GM12864 (cell line): ENCODE measurements at regions not wholly inside any gene's neighbourhood (a gene's known extent, or its start where the extent isn't known, plus 50 kb on each side); places are given as distances from the start of the nearest gene placed in this dataset.
"Not testable (repeated sequence)": the region's sequence is repeated elsewhere in the genome, so short reads cannot be mapped to it uniquely, and the experiment has no call there.

ENCODE experiments used
- DNase-seq: peaks from one replicate; pipeline ENCODE4 v3.0.0-alpha.2; 2011; ENCODE audit warnings: low read depth
- H3K4me3 ChIP-seq: 2 replicates; pipeline ENCODE4 v1.5.1; 2011; ENCODE audit warnings: mild to moderate bottlenecking, low read depth, low read length, control low read depth
- TF ChIP-seq, protein P1 (sequence below): IDR thresholded peaks from 2 replicates; pipeline ENCODE4 v1.5.1; 2011; ENCODE audit warnings: low read depth, mild to moderate bottlenecking, moderate library complexity, low read length, control low read depth, inconsistent platforms; ENCODE audit errors: missing control alignments

DNA sequence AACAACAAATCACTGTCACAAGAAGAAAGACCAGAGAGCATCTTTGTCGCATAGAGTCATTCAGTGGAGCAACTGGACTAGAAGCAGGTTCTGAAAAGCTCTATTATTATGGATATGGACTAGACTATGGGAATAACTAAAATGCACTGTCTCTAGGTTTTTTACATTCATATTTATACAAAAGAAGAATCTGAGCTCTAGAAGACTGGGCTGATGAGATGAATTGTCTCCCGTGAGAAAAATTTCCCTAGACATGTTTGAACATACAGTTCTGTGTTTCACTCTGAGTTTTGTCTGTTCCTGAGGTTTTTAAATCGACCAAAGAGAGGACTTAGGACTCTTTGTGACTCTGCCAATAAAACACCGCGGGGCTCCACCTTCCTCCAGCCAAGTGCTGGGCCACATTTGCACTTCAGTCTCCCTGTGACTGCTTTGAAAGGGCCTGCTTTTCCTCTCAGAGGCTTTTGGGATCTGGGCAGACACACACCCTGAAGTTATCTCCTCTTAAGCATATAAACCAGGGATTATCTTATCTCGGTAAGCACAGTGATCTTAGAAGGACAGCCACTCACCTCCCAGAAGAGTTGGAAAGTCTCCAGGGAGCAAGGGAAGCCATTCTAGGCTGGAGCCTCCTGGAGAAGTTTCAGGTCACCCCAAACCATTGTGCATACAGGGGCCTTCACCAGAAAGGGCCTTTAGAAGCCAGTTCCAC lies 101.0 kb upstream of the JCAD start:
- DNase-seq: no peak
- TF ChIP-seq, protein P1, sequence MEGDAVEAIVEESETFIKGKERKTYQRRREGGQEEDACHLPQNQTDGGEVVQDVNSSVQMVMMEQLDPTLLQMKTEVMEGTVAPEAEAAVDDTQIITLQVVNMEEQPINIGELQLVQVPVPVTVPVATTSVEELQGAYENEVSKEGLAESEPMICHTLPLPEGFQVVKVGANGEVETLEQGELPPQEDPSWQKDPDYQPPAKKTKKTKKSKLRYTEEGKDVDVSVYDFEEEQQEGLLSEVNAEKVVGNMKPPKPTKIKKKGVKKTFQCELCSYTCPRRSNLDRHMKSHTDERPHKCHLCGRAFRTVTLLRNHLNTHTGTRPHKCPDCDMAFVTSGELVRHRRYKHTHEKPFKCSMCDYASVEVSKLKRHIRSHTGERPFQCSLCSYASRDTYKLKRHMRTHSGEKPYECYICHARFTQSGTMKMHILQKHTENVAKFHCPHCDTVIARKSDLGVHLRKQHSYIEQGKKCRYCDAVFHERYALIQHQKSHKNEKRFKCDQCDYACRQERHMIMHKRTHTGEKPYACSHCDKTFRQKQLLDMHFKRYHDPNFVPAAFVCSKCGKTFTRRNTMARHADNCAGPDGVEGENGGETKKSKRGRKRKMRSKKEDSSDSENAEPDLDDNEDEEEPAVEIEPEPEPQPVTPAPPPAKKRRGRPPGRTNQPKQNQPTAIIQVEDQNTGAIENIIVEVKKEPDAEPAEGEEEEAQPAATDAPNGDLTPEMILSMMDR: no peak
- no peak overlapping the region for H3K4me3 ChIP-seq

DNA sequence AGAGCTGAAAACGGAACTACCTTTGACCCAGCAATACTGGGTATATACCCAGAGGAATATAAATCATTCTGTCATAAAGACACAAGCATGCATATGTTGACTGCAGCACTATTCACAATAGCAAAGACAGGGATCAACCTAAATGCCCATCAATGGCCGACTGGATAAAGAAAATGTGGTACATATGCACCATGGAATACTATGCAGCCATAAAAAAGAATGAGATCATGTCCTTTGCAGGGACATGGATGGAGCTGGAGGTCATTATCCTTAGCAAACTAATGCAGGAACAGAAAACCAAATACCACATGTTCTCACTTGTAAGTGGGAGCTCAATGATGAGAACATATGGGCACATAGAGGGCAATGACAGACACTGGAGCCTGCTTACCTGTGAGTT lies 100.2 kb upstream of the JCAD start:
- not testable (repeated sequence) for DNase-seq, H3K4me3 ChIP-seq

DNA sequence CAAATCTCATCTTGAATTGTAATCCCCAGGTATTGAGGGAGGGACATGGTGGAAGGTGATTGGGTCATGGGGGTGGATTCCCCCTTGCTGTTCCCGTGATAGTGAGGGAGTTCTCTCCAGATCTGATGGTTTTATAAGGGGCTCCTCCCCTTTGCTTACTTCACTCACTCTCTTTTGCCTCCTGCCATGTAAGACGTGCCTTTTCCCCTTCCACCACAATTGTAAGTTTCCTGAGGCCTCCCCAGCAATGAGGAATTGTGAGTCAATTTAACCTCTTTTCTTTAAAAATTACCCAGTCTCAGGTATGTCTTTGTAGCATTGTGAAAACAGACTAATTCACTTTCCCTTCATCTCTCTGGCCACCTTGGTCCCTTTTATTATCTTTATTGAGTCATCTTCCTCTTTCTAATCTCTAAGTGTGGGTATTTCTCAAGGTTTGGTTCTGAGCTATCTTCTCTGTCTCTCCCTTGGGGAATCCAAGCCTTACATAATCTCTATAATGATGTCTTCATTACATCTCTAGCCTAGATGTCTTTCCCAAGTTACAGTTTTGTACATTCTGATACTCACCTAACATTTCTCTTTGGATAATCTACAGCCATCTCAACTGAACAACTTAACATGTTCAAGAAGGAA lies 99.1 kb upstream of the JCAD start:
- no peak overlapping the region for H3K4me3 ChIP-seq
- no peak for DNase-seq
- TF ChIP-seq, protein P1: no peak

DNA sequence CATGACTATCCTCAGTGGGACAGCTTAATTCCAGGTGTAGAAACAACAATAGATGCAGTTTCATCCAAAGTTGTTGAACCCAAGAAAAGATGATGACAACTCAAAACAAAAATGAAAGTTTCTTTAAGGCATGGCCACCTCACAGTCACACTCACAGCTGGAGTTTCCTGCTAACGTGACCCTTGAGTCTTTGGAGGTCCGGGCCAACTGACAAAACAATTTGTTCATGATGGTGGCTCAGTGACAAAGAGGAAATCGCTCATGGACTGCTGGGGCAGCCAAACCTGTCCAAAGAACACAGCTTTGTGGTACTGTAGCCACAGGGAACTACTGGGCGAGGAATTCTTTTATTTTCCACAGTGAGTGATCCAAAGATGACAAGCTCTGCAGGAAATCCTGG lies 96.0 kb upstream of the JCAD start:
- TF ChIP-seq, protein P1: no peak
- no peak overlapping the region for H3K4me3 ChIP-seq
- no peak for DNase-seq

DNA sequence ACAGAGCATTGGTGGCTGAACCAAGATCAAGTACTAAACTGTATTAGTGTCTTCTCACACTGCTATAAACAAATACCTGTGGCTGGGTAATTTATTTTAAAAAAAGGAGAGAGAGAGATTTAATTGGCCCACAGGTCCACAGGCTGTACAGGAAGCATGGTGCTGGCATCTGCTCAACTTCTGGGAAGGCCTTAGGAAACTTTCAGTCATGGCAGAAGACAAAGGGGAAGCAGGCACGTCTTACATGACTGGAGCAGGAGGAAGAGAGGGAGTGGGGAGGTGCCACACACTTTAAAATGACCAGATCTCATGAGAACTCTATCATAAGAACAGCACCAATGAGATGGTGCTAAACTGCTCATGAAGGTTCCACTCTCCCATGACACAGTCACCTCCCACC lies 95.2 kb upstream of the JCAD start:
- no peak overlapping the region for H3K4me3 ChIP-seq
- no peak for DNase-seq
- TF ChIP-seq, protein P1: no peak

DNA sequence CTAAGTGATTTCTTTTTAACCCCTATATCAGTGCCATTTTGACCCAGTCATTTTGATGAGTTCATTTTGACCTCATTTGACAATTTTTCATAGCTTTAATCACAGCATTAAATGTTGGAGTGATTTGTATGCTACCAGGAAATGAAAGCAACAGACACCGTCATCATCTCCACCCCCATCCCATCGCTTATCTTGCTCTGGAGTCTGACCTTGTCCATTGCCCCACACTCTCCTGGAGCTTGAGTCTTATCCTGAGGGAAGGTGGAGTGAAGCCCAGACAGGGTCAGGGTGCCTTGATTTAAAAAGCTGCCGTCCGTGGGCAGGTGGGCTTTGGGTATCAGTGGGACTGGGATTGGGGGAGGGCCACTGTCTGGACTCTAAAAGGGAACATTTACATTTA lies 94.7 kb upstream of the JCAD start:
- TF ChIP-seq, protein P1: no peak
- no peak for DNase-seq
- no peak overlapping the region for H3K4me3 ChIP-seq

DNA sequence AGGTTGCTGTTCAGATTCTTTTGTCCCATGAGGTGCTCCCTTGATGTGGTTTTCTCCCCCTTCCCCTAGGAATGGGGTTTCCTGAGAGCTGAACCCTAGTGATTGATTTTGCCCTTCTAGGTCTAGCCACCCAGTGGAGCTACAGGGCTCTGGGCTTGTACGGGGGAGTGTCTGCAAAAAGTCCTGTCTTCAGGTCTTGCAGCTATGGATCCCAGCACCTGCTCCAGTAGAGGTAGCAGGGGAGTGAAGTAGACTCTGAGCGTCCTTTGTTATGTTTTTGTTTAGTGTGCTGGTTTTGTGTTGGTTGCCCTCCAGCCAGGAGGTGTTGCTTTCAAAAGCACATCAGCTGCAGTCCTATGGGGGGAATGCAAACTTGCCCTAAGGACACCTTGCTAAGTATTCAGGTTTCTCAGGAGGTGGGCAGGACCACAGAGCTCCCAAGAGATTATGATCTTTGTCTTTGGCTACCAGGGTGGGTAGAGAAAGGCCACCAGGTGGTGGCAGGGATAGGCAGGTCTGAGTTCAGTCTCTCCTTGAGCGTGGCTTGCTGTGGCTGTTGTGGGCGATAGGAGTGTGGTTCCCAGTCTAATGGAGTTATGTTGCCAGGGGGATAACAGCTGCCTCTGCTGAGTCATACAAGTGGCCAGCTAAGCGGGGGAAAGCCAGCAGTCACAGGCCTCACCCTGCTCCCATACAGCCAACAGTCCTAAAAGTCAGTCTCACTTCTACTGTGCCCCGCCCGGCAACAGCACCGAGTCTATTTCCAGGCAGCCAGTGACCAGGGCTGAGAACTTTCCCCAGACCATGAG lies 92.4 kb upstream of the JCAD start:
- TF ChIP-seq, protein P1: no peak
- no peak overlapping the region for H3K4me3 ChIP-seq
- no peak for DNase-seq
